Endothelial cell (in vitro differentiated cells): ENCODE measurements at regions not wholly inside any gene's neighbourhood (a gene's known extent, or its start where the extent isn't known, plus 50 kb on each side); places are given as distances from the start of the nearest gene placed in this dataset.

Experiments used
- DNase-seq: peaks from one replicate; pipeline ENCODE4 v3.0.0; 2021; ENCODE audit warnings: low spot score
- H3K27ac Mint-ChIP-seq: one replicate; pipeline ENCODE4 v1.8.0; 2021; ENCODE audit warnings: mixed read lengths, inconsistent platforms; ENCODE audit not compliant: unreplicated experiment
- H3K27me3 Mint-ChIP-seq: one replicate; pipeline ENCODE4 v1.8.0; 2021; ENCODE audit warnings: mild to moderate bottlenecking, moderate library complexity, mixed read lengths, inconsistent platforms; ENCODE audit not compliant: unreplicated experiment
- H3K36me3 Mint-ChIP-seq: one replicate; pipeline ENCODE4 v1.8.0; 2021; ENCODE audit warnings: mild to moderate bottlenecking, low read depth, mixed read lengths, inconsistent platforms; ENCODE audit not compliant: unreplicated experiment
- H3K4me1 Mint-ChIP-seq: one replicate; pipeline ENCODE4 v1.8.0; 2021; ENCODE audit warnings: mild to moderate bottlenecking, mixed read lengths, inconsistent platforms; ENCODE audit not compliant: unreplicated experiment
- H3K4me3 Mint-ChIP-seq: one replicate; pipeline ENCODE4 v1.8.0; 2021; ENCODE audit warnings: mild to moderate bottlenecking, mixed read lengths, inconsistent platforms; ENCODE audit not compliant: unreplicated experiment
- H3K9me3 Mint-ChIP-seq: one replicate; pipeline ENCODE4 v1.8.0; 2021; ENCODE audit warnings: mixed read lengths, inconsistent platforms; ENCODE audit not compliant: unreplicated experiment
- CTCF ChIP-seq: fragments of 200-600 bp; sonication (generic); IDR thresholded peaks from one replicate; pipeline ENCODE4 v1.5.0; 2021; ENCODE audit warnings: antibody characterized with exemption; ENCODE audit not compliant: unreplicated experiment

- no peaks in the 10 kb centered on the region for H3K9me3 Mint-ChIP-seq
- no peak for DNase-seq
- no peaks in the 10 kb centered on the region for H3K4me1 Mint-ChIP-seq
- H3K4me3 Mint-ChIP-seq = no peak overlapping the region
- no peaks in the 10 kb centered on the region for H3K36me3 Mint-ChIP-seq
- no peak overlapping the region for H3K27ac Mint-ChIP-seq
- TF ChIP-seq CTCF = no peak
- H3K27me3 Mint-ChIP-seq = peaks cover 2% of the 10 kb centered on the region
Measured at GRCh38 chr13:50645092-50645491, 198.4 kb downstream of the DLEU7 start.

- no peak overlapping the region for H3K4me3 Mint-ChIP-seq
- H3K27ac Mint-ChIP-seq = no peak overlapping the region
- peaks cover 2% of the 10 kb centered on the region for H3K27me3 Mint-ChIP-seq
- peaks cover 6% of the 10 kb centered on the region for H3K4me1 Mint-ChIP-seq
- TF ChIP-seq CTCF = no peak
- H3K9me3 Mint-ChIP-seq = no peaks in the 10 kb centered on the region
- no peak for DNase-seq
- no peaks in the 10 kb centered on the region for H3K36me3 Mint-ChIP-seq
Measured at GRCh38 chr13:50646070-50646469, 197.4 kb downstream of the DLEU7 start.

- H3K27ac Mint-ChIP-seq = no peak overlapping the region
- no peaks in the 10 kb centered on the region for H3K9me3 Mint-ChIP-seq
- H3K4me1 Mint-ChIP-seq = peaks cover 9% of the 10 kb centered on the region
- peaks cover 1% of the 10 kb centered on the region for H3K27me3 Mint-ChIP-seq
- DNase-seq = no peak
- TF ChIP-seq CTCF = no peak
- no peaks in the 10 kb centered on the region for H3K36me3 Mint-ChIP-seq
- no peak overlapping the region for H3K4me3 Mint-ChIP-seq
Measured at GRCh38 chr13:50649211-50649610, 194.3 kb downstream of the DLEU7 start.

GRCh38 chr13:50650592-50651504 is 192.6 kb downstream of the DLEU7 start:
- Mint-ChIP-seq H3K27me3 (peaks cover 1% of the 10 kb centered on the region), H3K36me3 (no peaks in the 10 kb centered on the region)

More at GRCh38 chr13:50650592-50651504, 192.6 kb downstream of the DLEU7 start:
- DNase-seq = no peak
- H3K4me1 Mint-ChIP-seq = peaks cover 9% of the 10 kb centered on the region
- TF ChIP-seq CTCF = no peak
- no peak overlapping the region for H3K4me3 Mint-ChIP-seq
- peak overlapping the region; percentile 24 for H3K27ac Mint-ChIP-seq
- no peaks in the 10 kb centered on the region for H3K9me3 Mint-ChIP-seq
